ENCODE measurements at regions not wholly inside any gene's neighbourhood (a gene's known extent, or its start where the extent isn't known, plus 50 kb on each side); places are given as distances from the start of the nearest gene placed in this dataset.

GRCh38 chr6:84521511-84521910 lies 242.9 kb downstream of the TBX18 start:
- no peak for DNase-seq

- no peak for DNase-seq
These were observed 246.5 kb downstream of the TBX18 start for GRCh38 chr6:84517741-84518530.

- no peak for DNase-seq
These were observed 248.2 kb downstream of the TBX18 start for GRCh38 chr6:84516154-84516553.

GRCh38 chr6:84515067-84515466 lies 249.3 kb downstream of the TBX18 start:
- DNase-seq, result no peak

GRCh38 chr6:84514089-84514971 lies 250.1 kb downstream of the TBX18 start:
- no peak for DNase-seq

GRCh38 chr6:84512391-84512790 lies 252.0 kb downstream of the TBX18 start:
- DNase-seq, result no peak

GRCh38 chr6:84511929-84512328 lies 252.5 kb downstream of the TBX18 start:
- DNase-seq, result no peak

GRCh38 chr6:84508981-84509380 lies 255.4 kb downstream of the TBX18 start:
- no peak for DNase-seq

GRCh38 chr6:84508334-84508733 lies 256.1 kb downstream of the TBX18 start:
- no peak for DNase-seq

- no peak for DNase-seq
These were observed 260.4 kb downstream of the TBX18 start for GRCh38 chr6:84504025-84504424.

- DNase-seq, result no peak
These were observed 263.1 kb downstream of the TBX18 start for GRCh38 chr6:84501315-84501714.

GRCh38 chr6:84500726-84501125 lies 263.7 kb downstream of the TBX18 start:
- no peak for DNase-seq

- no peak for DNase-seq
These were observed 265.5 kb downstream of the TBX18 start for GRCh38 chr6:84498905-84499304.

- DNase-seq, result no peak
These were observed 265.1 kb upstream of the CEP162 start for GRCh38 chr6:84492241-84493165.

GRCh38 chr6:84489598-84489997 lies 262.2 kb upstream of the CEP162 start:
- no peak for DNase-seq

- DNase-seq, result no peak
These were observed 259.1 kb upstream of the CEP162 start for GRCh38 chr6:84486526-84486925.

GRCh38 chr6:84469144-84469543 lies 241.7 kb upstream of the CEP162 start:
- no peak for DNase-seq

- DNase-seq, result no peak
These were observed 239.9 kb upstream of the CEP162 start for GRCh38 chr6:84467296-84467695.

- no peak for DNase-seq
These were observed 239.1 kb upstream of the CEP162 start for GRCh38 chr6:84466511-84466910.

GRCh38 chr6:84464471-84464870 lies 237.0 kb upstream of the CEP162 start:
- DNase-seq, result no peak

- DNase-seq, result no peak
These were observed 235.3 kb upstream of the CEP162 start for GRCh38 chr6:84462698-84463097.

- DNase-seq, result no peak
These were observed 234.0 kb upstream of the CEP162 start for GRCh38 chr6:84461461-84461860.

GRCh38 chr6:84460491-84460890 lies 233.0 kb upstream of the CEP162 start:
- no peak for DNase-seq

Data from activated gamma-delta T cell (primary cell).